Kasumi-1 (cell line): ENCODE measurements at regions not wholly inside any gene's neighbourhood (a gene's known extent, or its start where the extent isn't known, plus 50 kb on each side); places are given as distances from the start of the nearest gene placed in this dataset.

Source experiments
- DNase-seq, 2 experiments: peaks; one replicate each; lab custom pipeline; 2025; lab: John Stamatoyannopoulos, UW

DNA sequence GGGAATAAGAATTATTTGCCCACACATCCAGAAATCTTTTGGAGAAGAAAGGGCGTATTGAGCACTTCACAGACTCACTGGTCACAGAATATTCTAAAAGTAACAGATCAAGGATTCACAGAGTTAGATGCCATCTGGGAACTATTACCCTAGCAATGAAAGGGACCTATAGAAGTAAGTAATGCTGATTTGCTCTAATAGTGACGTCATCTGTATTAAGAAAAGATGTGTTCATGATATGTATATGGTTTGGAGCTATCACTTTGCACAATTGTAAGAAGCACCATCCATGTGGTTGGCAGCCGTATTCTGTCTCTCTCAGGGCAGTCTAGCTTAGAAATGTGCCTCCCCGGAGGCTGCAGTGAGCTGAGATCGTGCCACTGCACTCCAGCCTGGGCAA, 52.8 kb upstream of the SV2C start:
- no peak for DNase-seq

DNA sequence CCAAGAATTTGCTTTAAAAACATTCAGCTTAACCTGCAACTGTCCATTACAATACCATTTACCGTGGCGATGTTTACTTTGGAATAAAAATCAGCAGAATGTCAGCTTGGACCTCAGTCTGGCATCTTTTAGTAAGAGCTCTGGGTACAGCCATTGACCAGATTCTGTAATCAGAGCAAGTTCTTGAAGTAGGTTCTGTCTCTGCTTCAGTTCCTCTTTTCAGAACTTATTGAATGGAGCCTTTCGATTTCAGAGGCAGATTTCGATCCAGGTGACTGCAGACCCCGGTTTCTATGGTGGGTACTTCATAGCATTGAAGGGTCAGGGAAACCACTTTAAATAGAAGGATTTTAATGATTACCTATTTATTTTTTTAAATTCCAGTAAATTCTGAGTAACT, 53.4 kb upstream of the SV2C start:
- no peak for DNase-seq

DNA sequence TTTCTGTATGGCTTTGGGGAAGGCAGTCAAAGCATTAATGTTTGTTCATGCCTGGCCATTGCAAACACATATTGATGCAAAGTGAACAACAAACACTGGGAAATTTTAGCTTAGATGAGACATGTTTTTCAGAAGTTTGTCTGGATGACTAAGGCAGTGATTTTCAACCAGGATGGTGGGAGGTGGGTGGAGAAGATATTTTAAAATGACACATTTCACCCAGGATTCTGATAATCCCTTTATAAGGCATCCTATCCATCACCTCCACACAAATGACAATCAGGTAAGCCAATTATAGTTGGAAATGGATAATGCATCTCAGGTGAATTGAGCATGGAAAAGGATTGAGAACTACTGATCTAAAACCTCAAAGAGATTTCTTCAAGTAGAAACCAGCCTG, 57.4 kb upstream of the SV2C start:
- no peak for DNase-seq

DNA sequence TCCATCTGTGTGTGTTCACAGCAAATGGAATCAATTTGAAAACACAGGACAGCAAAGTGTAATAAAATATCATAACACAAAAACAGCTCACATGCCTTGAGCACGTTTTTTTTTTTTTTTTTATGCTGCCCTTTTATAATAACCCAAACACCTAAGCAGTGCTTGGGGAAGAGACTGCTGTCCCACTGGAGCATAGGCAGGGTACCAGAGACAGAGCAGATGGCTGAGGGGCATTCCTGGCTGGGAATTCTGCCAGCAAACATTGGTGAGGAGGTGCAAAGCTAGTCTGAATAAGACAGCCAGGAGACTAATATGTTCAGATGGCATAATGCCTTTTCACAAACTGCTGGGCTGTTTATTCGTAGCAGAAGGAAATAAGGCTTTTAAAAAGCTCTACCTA, 58.1 kb upstream of the SV2C start:
- DNase-seq = no peak

DNA sequence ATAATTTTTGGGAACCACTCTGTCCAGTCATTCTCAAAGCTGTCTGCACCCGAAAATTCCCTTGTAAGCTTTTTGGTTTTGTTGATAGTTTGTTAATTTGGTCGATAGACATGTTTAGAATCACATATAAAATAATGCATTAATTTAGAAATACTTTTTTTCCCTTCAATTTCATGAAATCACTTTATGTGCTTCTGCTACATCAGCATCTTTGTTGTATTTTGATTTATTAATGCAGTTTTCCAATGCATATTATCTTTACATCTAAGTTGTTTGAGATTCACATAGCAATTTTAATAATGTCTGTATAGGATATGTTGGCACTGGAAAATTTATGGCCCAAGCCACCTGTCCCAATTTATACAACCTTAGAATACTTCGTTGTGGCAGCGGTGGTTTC, 60.6 kb upstream of the SV2C start:
- DNase-seq = no peak

DNA sequence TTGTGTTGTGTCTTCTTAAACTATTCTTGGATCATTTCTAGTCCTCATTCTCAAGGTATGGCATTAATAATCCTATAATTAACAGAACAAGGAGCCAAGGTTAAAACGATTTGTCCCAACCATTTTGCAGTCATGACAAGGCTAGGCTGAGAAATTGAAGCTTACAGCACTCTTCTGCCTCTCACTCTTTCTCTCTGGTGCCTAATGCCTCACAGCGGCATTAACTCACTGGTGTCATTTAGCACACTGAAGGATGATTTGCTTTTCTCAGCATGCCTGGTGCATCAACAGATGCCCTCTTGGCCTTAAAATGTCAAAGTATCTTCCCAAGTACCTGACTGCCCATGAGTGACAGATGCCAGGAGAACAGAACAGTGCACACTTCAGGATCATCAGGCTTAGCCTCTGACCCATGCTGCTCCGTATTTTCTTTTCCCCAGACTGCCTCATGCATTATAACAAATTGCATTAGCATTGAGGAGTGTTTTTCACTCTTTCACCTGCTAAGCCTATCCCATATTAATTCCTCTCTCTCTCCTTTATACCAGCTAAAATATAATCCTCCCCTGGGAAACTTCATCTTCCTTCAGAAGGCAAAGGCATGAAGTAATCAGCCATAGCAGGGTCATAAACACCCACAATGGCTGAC, 61.1 kb upstream of the SV2C start:
- no peak for DNase-seq

DNA sequence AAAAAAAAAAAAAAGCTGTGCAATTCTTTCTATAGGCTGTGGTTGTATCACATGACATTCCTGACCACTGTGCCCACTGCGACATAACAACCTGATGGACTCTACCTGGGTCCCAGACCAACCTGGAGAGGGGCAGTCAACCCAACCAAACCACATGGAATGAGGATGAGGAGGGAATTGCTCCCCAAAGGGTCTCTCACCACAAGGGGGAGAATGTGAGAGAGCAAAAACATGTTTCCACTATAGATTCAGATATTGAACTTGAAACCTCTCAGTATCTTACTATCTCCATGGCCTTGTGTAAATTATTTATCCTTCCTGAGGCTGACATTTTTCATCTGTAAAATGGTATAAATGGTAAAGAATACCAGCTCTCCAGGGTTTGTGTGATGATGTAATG, 66.9 kb upstream of the SV2C start:
- DNase-seq = no peak

DNA sequence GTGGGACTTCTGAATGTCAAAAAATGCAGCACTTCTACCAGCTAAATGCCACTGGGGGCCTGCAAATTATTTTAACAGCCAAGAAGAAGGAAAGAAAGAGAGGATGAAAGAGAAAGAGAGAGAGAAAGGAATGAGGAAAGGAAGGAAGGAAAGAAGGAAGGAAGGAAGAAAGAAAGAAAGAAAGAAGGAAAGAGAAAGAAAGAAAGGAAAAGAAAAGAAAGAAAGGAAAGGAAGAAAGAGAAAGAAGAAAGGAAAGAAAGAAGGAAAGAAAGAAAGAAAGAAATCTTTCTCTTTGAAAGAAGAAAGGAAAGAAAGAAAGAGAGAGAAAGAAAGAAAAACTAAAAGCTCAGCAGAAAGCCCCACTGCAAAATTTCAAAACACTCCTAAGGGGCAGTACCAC, 69.2 kb upstream of the SV2C start:
- no peak for DNase-seq

DNA sequence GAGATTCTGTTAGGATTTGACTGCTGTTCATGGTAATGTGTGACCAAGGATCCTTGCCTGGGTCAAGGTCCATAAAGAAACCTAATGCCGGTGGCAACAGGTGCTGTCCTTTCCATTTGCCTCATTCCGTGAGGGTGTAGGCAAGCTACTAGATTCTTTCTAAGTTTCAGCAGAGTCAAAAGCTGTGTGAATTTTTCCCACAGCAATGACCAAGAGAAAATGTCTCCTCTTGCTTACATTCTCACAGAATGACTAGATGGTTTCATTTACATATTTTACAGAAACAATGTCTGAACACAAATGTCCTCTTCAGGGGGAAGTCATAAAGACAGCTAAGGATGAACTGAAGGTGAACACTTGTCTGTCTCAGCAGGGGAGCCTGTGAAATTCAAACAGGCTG, 75.3 kb upstream of the SV2C start:
- no peak for DNase-seq

DNA sequence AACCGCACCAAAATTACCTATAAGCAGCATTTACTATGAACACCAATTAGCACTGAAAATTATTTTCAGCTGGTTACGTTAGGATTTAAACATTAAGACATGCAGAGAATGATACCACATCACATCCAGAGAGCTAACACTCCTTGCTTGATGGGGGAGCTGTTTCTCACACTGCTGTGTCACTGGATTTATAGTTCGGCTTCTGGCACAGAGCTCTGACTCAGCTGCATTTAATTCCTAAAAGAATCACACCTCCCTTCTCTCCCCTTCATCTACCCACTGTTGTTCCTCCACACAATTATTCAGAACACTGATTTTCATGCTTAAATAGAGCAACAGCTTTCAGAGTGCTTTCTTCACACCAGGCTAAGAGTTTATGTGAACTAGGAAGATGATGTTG, 82.6 kb upstream of the SV2C start:
- DNase-seq = no peak

DNA sequence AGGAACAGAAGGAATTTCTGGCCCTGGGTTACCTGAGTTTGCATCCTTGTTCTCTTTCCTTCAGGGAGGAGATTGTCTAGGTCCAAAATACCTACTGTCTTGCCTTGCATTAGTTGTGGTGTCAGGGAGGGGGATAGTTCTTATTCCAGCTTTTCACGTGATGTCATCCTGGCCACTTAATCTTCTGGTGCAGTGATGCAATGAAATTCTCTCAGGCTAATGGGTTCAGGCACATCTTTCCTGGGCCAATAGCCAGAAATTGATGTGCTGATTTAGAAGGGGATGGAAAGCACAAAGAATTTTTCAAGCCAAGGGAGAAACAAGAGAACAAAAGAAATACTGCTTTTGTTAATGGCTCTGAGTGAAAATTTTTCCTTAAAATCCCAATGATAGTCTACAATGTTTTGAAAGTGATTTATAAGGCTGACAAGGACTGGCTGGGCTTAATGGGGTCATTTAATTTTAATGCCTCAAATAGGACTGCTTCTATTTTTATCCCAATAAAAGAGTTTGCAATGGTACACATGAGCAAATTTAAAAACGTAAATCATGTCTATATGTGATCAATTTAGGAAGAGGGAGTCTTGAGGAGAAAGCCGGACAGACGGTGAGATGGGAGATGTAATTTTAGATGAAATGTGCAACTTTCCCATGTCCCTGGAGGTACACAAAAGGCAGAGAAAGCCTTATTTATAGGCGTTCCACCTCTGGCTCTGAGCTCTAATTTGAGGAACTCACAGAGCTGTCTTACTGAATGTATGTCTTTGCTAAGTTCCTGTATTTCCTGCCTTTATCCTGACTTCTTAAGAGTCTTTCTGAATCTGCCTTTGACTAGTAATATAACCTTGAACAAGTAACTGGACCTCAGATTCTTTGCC, 89.3 kb upstream of the SV2C start:
- DNase-seq = peak; percentile 68 to 71

DNA sequence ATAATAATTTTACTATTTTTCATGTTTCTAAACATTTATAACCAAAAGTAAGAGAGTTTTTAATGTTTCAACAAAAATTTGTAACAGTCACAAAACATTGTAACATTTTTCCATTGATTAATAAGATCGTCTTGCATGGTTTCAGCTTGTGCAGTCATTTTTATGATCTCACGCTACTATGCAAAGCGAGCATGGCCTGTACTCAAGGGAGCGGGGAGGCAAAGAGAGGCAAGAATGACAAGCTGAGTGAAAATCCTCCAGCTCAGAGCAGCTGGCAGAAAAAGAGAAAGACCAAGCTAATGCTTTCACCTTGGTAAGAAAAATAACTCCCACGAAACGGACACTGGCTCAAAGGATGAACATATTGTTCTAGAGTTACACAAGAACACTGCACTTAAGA, 90.0 kb upstream of the SV2C start:
- DNase-seq = no peak

DNA sequence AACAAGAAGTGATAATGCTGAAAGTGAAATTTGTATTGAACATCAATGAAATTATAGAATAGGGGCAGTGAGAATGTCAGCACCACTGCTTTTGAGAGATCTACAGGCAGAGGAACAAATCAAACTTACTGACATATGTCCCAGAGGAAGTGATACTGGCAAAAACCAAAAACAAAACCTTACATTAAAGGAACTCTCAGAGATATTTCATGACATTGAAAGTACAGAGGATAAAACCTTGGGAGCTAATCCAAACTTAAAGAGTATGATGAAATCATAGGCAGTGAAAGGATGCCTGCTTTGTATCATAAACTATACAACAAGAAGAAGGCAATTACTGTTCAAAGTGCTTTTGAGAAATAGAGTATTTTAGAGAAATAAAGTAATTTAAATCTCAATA, 90.4 kb upstream of the SV2C start:
- DNase-seq = no peak

DNA sequence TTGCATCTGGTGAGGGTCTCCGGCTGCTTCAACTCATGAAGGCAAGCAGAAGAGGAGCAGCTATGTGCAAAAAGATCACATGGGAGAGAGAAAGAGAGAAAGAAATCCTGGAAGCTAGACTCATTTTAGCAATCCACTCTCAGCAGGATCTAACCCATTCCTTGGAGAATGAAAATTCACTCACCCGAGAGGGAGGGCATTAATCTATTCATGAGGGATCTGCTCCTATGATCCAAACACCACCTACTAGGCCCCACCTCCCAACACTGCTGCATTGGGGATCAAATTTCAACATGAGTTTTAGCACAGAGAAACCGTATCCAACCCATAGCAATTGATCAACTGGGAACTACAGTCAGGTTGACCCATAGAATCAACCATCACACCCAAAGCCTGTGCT, 98.1 kb upstream of the SV2C start:
- DNase-seq = no peak

DNA sequence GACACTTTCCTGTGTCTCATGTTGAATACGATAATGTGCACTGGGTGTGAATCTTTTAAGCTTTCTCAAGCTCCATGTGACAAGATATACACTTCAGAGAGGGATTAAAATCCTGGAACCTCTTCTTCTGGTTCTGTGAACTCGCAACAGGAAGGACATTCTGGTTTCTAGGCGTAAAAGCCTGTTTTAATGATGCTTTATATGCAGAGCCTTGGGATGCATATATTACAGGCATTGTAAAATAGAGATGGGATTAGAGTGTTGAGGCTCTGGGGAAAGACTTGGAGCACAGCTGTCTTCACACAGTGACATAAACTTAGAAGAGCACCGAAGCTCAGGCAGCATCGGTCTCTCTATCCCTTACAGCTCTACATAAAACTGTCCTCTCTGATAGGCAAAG, 107.7 kb upstream of the SV2C start:
- no peak for DNase-seq

DNA sequence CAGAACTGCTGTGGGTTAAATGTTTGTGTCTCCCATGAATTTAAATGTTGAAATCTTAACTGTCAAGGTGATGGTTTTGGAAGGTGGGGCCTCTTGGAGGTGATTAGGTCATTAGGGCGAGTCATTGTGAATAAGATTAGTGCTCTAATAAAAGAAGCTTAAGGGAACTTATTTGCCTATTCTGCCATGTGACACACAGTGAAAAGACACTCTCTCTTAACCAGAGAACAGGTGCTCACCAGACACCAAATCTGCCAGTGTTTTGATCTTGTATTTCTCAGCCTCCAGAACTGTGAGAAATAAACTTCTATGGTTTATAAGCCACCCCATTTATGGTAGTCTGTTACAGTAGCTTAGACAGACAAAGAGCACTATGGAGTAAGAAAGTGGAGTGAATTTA, 117.9 kb upstream of the SV2C start:
- DNase-seq = no peak

DNA sequence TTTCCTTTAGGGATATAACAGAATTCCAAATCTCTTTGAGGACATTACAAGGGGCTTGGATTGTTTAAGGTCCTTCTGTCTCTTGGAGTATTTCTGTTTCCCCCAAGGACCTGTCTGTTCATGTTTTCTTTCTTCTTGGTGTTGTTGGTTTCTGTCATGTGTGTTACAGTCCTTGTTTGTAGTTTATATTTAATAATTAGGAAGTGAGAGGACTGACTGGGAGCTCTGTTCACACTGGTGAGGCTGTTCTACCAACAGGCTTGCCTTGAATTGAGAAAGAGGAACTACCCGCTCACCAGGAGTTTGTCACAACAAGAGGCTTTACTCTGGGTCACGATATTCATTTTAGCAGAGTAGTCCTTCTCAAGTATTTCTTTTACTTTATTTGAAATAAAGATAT, 119.2 kb upstream of the SV2C start:
- peak; percentile 79 to 80 for DNase-seq

DNA sequence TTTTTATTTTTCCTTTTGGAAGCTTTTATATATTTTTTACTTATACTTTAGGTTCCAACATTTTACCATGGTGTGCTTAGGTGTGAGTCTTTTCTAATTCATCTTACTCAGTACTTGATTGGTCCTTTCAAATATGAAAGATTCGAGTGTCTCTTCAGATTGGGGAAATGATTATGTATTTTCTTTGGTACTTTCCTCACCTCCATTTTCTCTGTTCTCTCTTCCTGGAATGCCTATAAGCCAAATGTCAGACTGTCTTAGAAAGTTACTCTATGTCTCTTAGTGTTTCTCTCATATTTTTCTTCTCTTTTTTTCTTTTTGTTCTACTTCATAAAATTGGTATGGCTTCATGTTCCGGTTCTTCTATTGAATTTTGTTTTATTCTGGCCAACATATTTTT, 119.6 kb upstream of the SV2C start:
- DNase-seq = no peak

DNA sequence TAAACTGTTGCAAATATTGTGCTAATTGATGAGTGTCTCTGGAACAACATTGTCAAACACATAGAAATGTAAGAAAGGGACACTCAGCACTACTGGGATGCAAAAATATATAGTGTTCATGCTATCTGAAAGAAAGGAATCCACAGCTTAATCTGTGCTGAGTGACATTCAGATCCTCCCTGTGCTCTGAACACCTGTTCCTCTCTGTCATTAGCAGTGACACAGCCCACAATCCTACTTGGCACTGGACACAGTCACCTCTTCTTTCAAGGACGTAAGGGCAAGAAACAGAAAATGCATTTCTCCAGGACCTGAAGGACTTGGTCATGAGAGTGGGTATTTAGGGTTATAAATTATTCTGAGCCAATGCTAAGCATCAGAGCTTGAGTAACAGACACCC, 121.4 kb upstream of the SV2C start:
- DNase-seq = no peak

DNA sequence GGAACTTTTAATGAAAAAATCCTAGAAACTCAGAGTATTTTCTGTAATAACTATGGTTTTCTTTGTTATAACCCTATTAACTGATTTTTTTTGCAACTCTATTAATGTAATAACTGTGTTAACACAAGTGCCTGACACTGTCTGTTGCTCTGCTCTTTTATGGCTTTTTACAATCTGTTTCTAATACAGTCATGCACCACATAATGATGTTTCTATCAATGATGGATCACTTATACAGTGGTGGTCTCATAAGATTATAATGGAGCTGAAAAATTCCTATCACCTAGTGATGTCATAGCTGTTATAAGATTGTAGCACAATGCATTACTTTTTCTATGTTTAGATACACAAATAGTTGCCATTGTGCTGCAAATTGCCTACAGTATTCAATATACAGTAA, 123.1 kb upstream of the SV2C start:
- DNase-seq = no peak

DNA sequence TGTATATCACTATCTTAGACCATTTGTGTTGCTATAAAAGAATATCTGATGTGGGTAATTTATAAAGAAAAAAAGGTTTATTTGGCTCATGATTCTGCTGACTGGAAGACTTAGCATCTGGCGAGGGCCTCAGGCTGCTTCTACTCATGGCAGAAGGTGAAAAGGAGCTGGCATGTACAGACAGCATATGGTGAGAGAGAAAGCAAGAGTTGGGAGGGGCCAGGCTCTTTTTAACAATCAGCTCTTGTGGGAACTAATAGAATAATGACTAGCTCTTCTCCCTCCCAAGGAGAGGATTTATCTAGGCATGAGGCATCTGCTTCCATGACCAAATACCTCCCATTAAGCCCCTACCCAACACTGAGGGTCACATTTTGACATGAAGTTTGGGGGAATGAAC, 130.2 kb upstream of the SV2C start:
- DNase-seq = no peak

DNA sequence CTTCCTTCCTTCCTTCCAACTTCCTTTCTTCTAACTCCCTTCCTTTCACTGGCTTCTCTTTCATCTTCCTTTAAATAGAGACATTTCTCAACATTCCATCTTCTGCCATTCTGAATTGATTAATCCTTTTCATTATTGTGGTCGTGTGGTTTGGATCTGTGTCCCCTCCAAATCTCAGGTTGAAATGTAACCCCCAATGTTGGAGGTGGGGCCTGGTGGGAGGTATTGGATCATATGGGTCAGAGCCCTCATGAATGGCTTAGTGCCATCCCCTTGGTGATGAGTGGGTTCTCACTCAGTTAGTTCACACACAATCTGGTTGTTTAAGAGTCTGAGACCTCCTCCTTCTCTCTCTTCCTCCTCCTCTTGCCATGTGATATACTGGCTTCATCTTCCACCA, 130.9 kb upstream of the SV2C start:
- no peak for DNase-seq

DNA sequence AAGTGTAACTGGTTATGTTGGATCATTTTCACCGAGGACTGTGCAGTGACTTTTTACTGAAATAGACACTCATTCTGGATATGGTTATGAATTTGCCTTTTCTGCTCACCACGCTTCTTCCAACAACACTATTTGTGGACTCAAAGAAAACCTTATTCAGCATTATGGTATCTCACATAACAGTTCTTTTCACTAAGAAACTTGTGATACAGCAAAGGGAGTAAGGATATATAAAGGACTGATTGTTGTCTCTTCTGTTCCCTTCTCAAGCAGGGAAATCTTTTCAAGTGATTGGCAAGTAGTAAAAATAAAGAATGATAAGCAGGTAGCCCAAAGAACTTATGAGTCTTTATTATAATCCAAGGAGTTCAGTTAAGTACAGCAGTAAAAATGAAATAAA, 131.5 kb upstream of the SV2C start:
- DNase-seq = no peak

DNA sequence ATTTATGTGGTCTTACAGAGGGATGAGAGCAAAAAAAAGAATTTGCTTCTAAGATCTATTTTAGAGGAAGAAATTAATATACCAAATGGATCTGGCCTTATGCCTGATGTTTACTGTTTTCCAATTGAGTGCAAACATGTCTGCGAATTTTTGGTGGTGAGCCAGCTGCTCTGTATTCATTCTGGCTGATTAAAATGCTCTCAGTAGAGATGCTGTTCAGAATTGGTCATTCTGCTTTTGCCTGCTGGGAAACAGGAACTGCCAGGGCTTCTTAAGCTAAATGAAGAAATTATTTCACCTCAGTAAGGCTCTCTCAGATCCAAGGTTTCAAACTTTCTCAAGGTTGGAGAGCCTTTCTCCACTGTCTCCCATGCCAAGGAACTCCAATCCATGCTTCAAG, 132.0 kb upstream of the SV2C start:
- no peak for DNase-seq
